ENCODE measurements at regions not wholly inside any gene's neighbourhood (a gene's known extent, or its start where the extent isn't known, plus 50 kb on each side); places are given as distances from the start of the nearest gene placed in this dataset.

DNA sequence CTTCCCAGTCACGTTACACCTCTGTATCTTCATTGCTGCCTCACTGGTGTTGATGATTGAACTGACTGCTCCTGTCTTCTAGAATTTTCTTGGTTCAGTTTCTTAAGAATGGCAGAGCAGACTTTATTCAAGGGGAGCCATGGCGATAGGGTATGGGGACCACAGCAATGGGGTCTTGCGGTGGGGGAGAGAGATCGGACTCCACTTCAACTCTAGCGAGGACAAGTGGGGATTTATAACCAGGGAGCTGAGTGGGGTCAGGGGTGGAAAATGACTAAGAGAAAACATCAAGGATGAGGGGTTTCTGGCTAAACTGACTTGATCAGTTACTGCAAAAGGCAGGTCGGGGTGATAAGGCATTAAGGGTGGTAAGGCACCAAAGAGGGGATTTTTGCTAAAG, 156.4 kb downstream of the CD83 start:
- Histone ChIP-seq H3K9me3 (ENCODE audit: control insufficient read depth, low read length) (no peaks in the 10 kb centered on the region), H3K36me3 (ENCODE audit: control insufficient read depth, insufficient read depth, low read length) (no peaks in the 10 kb centered on the region), H3K27me3 (ENCODE audit: control insufficient read depth, insufficient read depth, low read length, poor library complexity, severe bottlenecking) (no peaks in the 10 kb centered on the region), H3K27ac (ENCODE audit: insufficient read depth, low read depth, low read length, poor library complexity, severe bottlenecking) (no peak overlapping the region), H3K4me1 (ENCODE audit: control insufficient read depth, insufficient read depth, low read length) (peaks cover 10% of the 10 kb centered on the region), H3K4me3 (ENCODE audit: insufficient read depth, low read depth, low read length) (no peak overlapping the region)
- 95 to 96% methylated on average over 6 of the region's 6 CpGs for WGBS, 2 experiments

- Histone ChIP-seq H3K27me3 (ENCODE audit: control insufficient read depth, insufficient read depth, low read length, poor library complexity, severe bottlenecking) (no peaks in the 10 kb centered on the region), H3K4me3 (ENCODE audit: insufficient read depth, low read depth, low read length) (no peak overlapping the region), H3K9me3 (ENCODE audit: control insufficient read depth, low read length) (no peaks in the 10 kb centered on the region), H3K4me1 (ENCODE audit: control insufficient read depth, insufficient read depth, low read length) (peaks cover 12% of the 10 kb centered on the region), H3K27ac (ENCODE audit: insufficient read depth, low read depth, low read length, poor library complexity, severe bottlenecking) (no peak overlapping the region), H3K36me3 (ENCODE audit: control insufficient read depth, insufficient read depth, low read length) (no peaks in the 10 kb centered on the region)
- 94% methylated on average over 16 of the region's 16 CpGs for WGBS, 2 experiments
Observed at GRCh38 chr6:14274546-14275492, 157.2 kb downstream of the CD83 start.

GRCh38 chr6:14275493-14275851, 157.9 kb downstream of the CD83 start:
- WGBS, 2 experiments, result 91 to 92% methylated on average over 9 of the region's 9 CpGs
- no peaks in the 10 kb centered on the region for H3K9me3 ChIP-seq (ENCODE audit: control insufficient read depth, low read length)
- no peaks in the 10 kb centered on the region for H3K27me3 ChIP-seq (ENCODE audit: control insufficient read depth, insufficient read depth, low read length, poor library complexity, severe bottlenecking)

GRCh38 chr6:14276071-14276470, 158.5 kb downstream of the CD83 start:
- 92 to 93% methylated on average over 4 of the region's 4 CpGs for WGBS, 2 experiments
- Histone ChIP-seq H3K27ac (ENCODE audit: insufficient read depth, low read depth, low read length, poor library complexity, severe bottlenecking) (no peak overlapping the region), H3K4me3 (ENCODE audit: insufficient read depth, low read depth, low read length) (no peak overlapping the region), H3K36me3 (ENCODE audit: control insufficient read depth, insufficient read depth, low read length) (no peaks in the 10 kb centered on the region), H3K27me3 (ENCODE audit: control insufficient read depth, insufficient read depth, low read length, poor library complexity, severe bottlenecking) (no peaks in the 10 kb centered on the region), H3K4me1 (ENCODE audit: control insufficient read depth, insufficient read depth, low read length) (peaks cover 12% of the 10 kb centered on the region), H3K9me3 (ENCODE audit: control insufficient read depth, low read length) (no peaks in the 10 kb centered on the region)

More at GRCh38 chr6:14275493-14275851, 157.9 kb downstream of the CD83 start:
- H3K27ac ChIP-seq (ENCODE audit: insufficient read depth, low read depth, low read length, poor library complexity, severe bottlenecking), result no peak overlapping the region
- H3K4me3 ChIP-seq (ENCODE audit: insufficient read depth, low read depth, low read length), result no peak overlapping the region
- H3K4me1 ChIP-seq (ENCODE audit: control insufficient read depth, insufficient read depth, low read length), result peaks cover 12% of the 10 kb centered on the region
- H3K36me3 ChIP-seq (ENCODE audit: control insufficient read depth, insufficient read depth, low read length), result no peaks in the 10 kb centered on the region

DNA sequence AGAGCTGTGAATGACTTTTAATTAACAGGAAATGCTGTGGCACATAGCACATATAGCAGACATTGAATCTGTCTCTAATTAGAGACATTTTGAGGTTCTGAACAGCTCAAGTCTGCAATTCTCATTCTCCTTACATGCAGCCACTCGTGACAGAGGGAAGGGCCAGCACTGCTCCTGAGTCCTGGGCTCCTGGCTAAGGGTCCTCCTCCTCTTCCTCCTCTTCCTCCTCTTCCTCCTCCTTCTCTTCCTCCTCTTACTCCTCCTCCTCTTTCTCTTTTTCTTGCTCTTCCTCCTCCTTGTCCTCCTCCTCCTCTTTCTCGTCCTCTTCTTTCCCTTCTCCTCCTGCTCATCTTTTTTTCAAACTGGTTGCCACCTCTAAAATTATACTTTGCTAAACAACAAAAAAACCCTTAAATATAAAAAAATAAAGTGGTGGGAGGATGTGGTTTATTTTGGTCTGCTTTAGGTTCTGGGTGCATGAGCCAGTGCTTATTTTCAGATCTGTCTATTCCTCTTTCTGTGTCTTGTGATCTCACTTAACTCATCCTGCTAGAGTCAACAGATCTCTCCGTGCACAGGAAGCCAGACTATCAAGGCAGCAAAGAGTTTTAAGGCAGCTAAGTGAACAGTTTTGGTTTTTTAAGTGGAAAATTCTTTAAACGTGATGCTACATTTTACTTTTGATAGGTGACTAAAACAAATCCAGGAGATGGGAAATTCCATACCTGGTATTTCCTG, 159.3 kb downstream of the CD83 start:
- WGBS, 2 experiments, result 88 to 89% methylated on average over 4 of the region's 4 CpGs
- Histone ChIP-seq H3K9me3 (ENCODE audit: control insufficient read depth, low read length) (no peaks in the 10 kb centered on the region), H3K4me3 (ENCODE audit: insufficient read depth, low read depth, low read length) (no peak overlapping the region), H3K4me1 (ENCODE audit: control insufficient read depth, insufficient read depth, low read length) (peaks cover 12% of the 10 kb centered on the region), H3K27ac (ENCODE audit: insufficient read depth, low read depth, low read length, poor library complexity, severe bottlenecking) (no peak overlapping the region), H3K27me3 (ENCODE audit: control insufficient read depth, insufficient read depth, low read length, poor library complexity, severe bottlenecking) (no peaks in the 10 kb centered on the region), H3K36me3 (ENCODE audit: control insufficient read depth, insufficient read depth, low read length) (no peaks in the 10 kb centered on the region)

DNA sequence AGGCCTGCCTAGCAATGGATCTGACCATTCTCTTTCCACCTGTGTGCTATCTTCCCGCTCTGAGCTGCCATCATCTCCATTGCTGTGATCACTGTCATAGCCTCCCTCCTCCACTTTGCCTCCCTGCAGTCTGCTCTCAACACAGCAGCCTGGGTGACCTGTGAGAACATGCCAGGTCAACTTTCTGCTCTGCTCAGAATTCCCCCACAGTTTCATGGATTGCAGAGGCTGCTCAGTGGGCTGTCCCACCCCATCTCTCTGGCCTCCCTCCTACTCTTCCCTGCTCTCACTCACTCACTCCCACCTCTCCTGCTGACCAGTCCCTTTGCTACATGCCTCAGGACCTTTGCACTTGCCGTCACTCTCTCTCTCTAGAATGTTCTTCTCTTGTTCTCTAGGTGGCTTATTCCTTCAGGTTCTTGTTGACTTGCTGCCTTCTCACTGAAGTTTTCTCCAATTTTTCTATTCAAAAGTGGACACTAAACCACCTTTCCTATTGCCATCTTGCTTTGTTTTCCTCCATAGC, 159.9 kb downstream of the CD83 start:
- no peak overlapping the region for H3K4me3 ChIP-seq (ENCODE audit: insufficient read depth, low read depth, low read length)
- H3K36me3 ChIP-seq (ENCODE audit: control insufficient read depth, insufficient read depth, low read length), result no peaks in the 10 kb centered on the region
- WGBS, 2 experiments, result 94 to 96% methylated on average over 2 of the region's 2 CpGs
- H3K27me3 ChIP-seq (ENCODE audit: control insufficient read depth, insufficient read depth, low read length, poor library complexity, severe bottlenecking), result no peaks in the 10 kb centered on the region
- peaks cover 12% of the 10 kb centered on the region for H3K4me1 ChIP-seq (ENCODE audit: control insufficient read depth, insufficient read depth, low read length)
- H3K27ac ChIP-seq (ENCODE audit: insufficient read depth, low read depth, low read length, poor library complexity, severe bottlenecking), result no peak overlapping the region
- no peaks in the 10 kb centered on the region for H3K9me3 ChIP-seq (ENCODE audit: control insufficient read depth, low read length)

DNA sequence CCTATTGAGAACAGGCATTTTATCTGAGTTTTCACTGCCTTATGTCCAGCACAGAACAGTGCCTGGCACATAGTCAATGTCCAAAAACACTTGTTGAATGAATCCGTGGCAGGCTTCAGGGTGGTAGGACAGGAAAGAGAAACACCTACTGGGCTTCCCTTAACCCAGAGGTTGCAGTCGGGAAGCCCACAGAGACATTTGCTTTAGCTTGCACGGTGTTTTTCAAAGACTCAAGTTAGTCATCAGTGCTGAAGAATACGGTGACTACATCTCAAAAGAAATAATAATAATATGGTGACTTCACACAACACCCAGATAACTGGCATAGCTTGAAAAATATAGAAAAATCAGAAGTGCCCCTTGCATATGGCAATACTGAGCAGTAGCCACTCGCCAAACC, 160.4 kb downstream of the CD83 start:
- Histone ChIP-seq H3K4me1 (ENCODE audit: control insufficient read depth, insufficient read depth, low read length) (peaks cover 11% of the 10 kb centered on the region), H3K4me3 (ENCODE audit: insufficient read depth, low read depth, low read length) (no peak overlapping the region), H3K9me3 (ENCODE audit: control insufficient read depth, low read length) (no peaks in the 10 kb centered on the region), H3K36me3 (ENCODE audit: control insufficient read depth, insufficient read depth, low read length) (no peaks in the 10 kb centered on the region), H3K27me3 (ENCODE audit: control insufficient read depth, insufficient read depth, low read length, poor library complexity, severe bottlenecking) (no peaks in the 10 kb centered on the region), H3K27ac (ENCODE audit: insufficient read depth, low read depth, low read length, poor library complexity, severe bottlenecking) (no peak overlapping the region)
- WGBS, 2 experiments, result 95 to 96% methylated on average over 4 to 5 of the region's 5 CpGs

GRCh38 chr6:14278446-14278845, 160.9 kb downstream of the CD83 start:
- Histone ChIP-seq H3K27ac (ENCODE audit: insufficient read depth, low read depth, low read length, poor library complexity, severe bottlenecking) (no peak overlapping the region), H3K36me3 (ENCODE audit: control insufficient read depth, insufficient read depth, low read length) (no peaks in the 10 kb centered on the region), H3K4me1 (ENCODE audit: control insufficient read depth, insufficient read depth, low read length) (peaks cover 9% of the 10 kb centered on the region), H3K4me3 (ENCODE audit: insufficient read depth, low read depth, low read length) (no peak overlapping the region), H3K9me3 (ENCODE audit: control insufficient read depth, low read length) (no peaks in the 10 kb centered on the region), H3K27me3 (ENCODE audit: control insufficient read depth, insufficient read depth, low read length, poor library complexity, severe bottlenecking) (no peaks in the 10 kb centered on the region)
- 62 to 75% methylated on average over 6 of the region's 6 CpGs for WGBS, 2 experiments

DNA sequence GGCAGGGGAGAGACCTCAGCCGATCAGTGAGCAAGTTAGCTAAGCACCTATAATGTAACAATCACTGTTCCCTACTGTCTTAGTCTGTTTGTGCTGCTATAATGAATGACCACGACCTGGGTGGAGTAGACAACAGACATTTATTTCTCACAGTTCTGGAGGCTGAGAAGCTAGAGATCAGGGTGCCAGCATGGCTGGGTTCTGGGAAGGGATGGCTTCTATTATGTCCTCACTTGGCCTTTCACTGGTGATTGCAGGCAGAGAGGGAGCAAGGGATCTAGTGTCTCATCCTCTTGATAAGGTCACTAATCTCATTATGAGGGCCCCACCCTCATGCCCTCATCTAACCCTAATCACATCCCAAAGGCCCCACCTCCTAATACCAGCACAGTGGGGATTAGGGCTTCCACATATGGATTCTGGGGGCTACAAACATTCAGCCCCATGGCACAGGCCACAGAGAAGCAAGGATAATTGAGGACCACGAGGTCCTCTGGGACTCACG, 162.5 kb downstream of the CD83 start:
- no peaks in the 10 kb centered on the region for H3K27me3 ChIP-seq (ENCODE audit: control insufficient read depth, insufficient read depth, low read length, poor library complexity, severe bottlenecking)
- no peaks in the 10 kb centered on the region for H3K36me3 ChIP-seq (ENCODE audit: control insufficient read depth, insufficient read depth, low read length)
- H3K4me3 ChIP-seq (ENCODE audit: insufficient read depth, low read depth, low read length), result no peak overlapping the region
- H3K9me3 ChIP-seq (ENCODE audit: control insufficient read depth, low read length), result no peaks in the 10 kb centered on the region
- H3K27ac ChIP-seq (ENCODE audit: insufficient read depth, low read depth, low read length, poor library complexity, severe bottlenecking), result no peak overlapping the region
- peaks cover 9% of the 10 kb centered on the region for H3K4me1 ChIP-seq (ENCODE audit: control insufficient read depth, insufficient read depth, low read length)
- WGBS, 2 experiments, result 90 to 91% methylated on average over 4 of the region's 4 CpGs

DNA sequence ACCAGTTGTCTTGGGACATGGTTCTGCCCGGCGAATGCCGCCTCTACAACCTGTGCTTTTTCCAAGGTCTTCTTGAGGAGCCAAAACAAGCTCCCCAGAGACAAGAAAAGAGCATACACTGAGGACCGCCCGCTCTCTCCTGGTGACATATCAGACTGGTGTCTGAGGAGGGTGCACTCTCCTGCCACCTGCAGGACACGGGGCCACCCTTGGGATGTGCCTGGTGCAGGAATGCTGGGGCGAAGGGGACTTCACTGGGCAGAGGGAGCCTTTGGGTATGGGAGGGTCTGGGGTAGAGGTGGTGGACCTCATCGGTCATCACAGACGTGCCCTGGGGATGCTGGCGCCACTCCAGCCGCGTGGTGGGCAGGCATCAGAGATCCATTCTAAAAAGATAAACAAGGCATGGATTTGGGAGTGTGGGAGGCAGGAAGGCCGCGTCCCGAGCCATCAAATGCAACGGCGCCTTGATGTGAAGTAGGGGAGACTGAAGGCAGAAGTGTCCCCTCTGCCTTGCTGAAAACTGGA, 163.3 kb downstream of the CD83 start:
- no peak overlapping the region for H3K4me3 ChIP-seq (ENCODE audit: insufficient read depth, low read depth, low read length)
- 93 to 95% methylated on average over 17 of the region's 17 CpGs for WGBS, 2 experiments
- no peaks in the 10 kb centered on the region for H3K36me3 ChIP-seq (ENCODE audit: control insufficient read depth, insufficient read depth, low read length)
- no peak overlapping the region for H3K27ac ChIP-seq (ENCODE audit: insufficient read depth, low read depth, low read length, poor library complexity, severe bottlenecking)
- H3K4me1 ChIP-seq (ENCODE audit: control insufficient read depth, insufficient read depth, low read length), result peaks cover 9% of the 10 kb centered on the region
- H3K9me3 ChIP-seq (ENCODE audit: control insufficient read depth, low read length), result no peaks in the 10 kb centered on the region
- H3K27me3 ChIP-seq (ENCODE audit: control insufficient read depth, insufficient read depth, low read length, poor library complexity, severe bottlenecking), result no peaks in the 10 kb centered on the region
